DMS53 treated with DMSO at 0.1 percent for 48 hours (cell line): ENCODE measurements at regions not wholly inside any gene's neighbourhood (a gene's known extent, or its start where the extent isn't known, plus 50 kb on each side); places are given as distances from the start of the nearest gene placed in this dataset.

Source experiments
- DNase-seq: peaks from one replicate; lab custom pipeline; 2025; ENCODE audit not compliant: unreplicated experiment; lab: John Stamatoyannopoulos, UW

DNA sequence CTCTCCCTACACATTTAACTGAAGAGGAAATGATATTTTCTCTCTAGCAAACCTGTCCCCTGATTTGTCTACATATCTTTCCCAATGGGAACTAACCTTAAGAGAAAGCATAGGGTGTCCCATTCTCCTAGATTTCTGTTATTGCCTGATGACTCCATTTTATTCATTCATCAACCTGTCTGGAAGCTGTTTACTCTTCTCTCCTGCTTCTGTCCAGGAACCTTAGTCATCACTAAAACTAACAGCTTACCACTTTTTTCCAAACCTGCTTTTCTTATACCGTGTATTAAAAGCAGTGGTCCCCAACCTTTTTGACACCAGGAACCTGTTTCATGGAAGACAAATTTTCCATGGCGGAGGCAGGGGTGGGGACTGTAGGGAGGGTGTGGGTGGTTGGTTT lies 473.3 kb upstream of the PCDH15 start:
- DNase-seq, result peak; percentile 2

GRCh38 chr10:55273946-55274345 lies 472.9 kb upstream of the PCDH15 start:
- DNase-seq, result no peak

- DNase-seq, result no peak
Observed at GRCh38 chr10:55272886-55273285, 471.9 kb upstream of the PCDH15 start.

GRCh38 chr10:55266797-55267196 lies 465.8 kb upstream of the PCDH15 start:
- no peak for DNase-seq

- DNase-seq, result no peak
Observed at GRCh38 chr10:55263327-55263726, 462.3 kb upstream of the PCDH15 start.

DNA sequence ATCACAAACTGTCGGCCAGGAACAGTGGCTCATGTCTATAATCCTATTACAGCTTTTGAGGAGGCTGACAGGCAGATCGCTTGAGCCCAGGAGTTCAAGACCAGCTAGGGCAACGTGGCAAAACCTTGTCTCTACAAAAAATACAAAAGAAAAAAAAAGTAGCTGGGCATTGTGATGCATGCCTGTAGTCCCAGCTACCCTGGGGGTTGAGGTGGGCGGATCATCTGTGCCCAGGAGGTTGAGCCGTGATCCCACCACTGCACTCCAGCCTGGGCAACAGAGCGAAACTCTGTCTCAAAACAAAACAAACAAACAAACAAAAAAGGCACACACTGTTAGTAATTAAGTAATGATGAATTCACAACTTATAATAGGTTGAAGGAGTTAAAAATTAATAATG lies 441.5 kb upstream of the PCDH15 start:
- DNase-seq, result no peak

- no peak for DNase-seq
Observed at GRCh38 chr10:55237462-55237861, 436.4 kb upstream of the PCDH15 start.

- DNase-seq, result no peak
Observed at GRCh38 chr10:55233505-55233904, 432.5 kb upstream of the PCDH15 start.

- peak; percentile 10 for DNase-seq
Observed at GRCh38 chr10:55233090-55233489, 432.1 kb upstream of the PCDH15 start.

GRCh38 chr10:55232553-55232952 lies 431.5 kb upstream of the PCDH15 start:
- DNase-seq, result peak; percentile 13

DNA sequence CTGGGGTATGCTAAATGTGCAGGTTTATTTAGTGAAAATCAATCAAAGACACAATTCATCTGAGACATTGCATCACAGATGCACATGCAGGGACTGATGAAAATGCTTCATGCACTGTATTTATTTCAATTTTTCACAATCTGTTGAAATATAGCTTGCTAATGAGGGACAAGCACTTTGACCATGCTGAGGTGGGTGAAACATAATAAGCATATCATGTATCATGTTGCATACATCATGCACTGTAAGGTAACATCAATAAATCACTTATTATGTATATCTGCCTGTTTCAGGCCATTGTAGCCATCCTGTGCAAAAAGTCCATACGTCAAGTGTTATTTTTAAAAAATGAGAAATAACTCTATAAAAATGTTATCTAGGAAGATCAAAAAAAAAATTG lies 426.9 kb upstream of the PCDH15 start:
- DNase-seq, result no peak

DNA sequence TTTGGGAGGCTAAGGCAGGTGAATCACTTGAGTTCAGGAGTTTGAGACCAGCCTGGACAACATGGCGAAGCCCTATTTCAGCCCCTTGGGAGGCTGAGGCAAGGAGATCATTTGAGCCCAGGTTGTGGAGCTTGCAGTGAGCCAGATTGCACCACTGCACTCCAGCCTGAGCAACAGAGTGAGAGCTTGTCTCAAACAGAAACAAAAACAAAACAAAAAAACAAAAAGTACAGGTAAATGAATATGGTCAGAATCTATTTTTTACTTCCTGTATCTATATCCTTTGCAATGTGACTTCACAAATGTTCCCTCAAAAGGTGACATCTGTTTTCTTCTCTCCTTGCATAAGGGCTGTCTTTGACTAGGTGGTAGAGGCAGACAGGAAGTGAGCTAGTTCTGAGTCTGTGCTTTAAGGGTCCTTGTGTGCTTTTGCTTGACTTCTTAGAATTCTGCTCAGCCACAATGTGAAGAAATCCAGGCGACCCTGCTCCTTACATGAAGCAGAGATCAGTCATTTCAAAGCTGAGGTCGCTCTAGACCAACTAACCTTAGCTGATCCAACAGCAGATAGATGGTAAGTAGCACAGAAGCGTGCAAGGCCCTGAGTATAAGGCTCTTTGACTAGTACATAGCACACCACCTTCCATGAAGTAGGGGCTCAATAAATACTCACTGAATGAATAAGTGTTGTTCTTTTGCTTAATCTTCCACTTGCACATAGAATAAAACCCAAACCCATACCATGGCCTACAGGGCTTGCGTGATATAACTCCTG lies 423.2 kb upstream of the PCDH15 start:
- DNase-seq, result no peak

- no peak for DNase-seq
Observed at GRCh38 chr10:55223352-55223751, 422.3 kb upstream of the PCDH15 start.

- peak; percentile 85 for DNase-seq
Observed at GRCh38 chr10:55220975-55221374, 419.9 kb upstream of the PCDH15 start.

- no peak for DNase-seq
Observed at GRCh38 chr10:55215699-55216098, 414.7 kb upstream of the PCDH15 start.

GRCh38 chr10:55214608-55215007 lies 413.6 kb upstream of the PCDH15 start:
- peak; percentile 44 for DNase-seq

DNA sequence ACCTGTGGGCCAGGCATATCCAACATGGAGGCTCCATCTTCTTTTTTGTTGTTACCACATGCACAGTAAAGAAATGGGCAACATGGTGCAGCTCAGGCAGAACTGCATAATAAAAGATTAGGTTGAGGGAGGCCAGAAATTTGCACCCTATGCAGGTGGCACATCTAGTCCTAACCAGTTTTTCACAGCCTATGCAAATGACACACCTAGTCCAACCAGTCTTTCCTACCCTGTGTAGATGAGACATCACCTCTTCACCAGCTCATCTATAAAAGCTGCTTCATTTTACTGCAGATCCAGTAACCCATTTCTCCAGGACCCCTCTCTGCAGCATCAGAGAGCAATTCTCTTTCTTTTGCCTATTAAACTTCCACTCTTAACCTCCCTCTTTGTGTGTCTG lies 411.0 kb upstream of the PCDH15 start:
- DNase-seq, result peak; percentile 42

DNA sequence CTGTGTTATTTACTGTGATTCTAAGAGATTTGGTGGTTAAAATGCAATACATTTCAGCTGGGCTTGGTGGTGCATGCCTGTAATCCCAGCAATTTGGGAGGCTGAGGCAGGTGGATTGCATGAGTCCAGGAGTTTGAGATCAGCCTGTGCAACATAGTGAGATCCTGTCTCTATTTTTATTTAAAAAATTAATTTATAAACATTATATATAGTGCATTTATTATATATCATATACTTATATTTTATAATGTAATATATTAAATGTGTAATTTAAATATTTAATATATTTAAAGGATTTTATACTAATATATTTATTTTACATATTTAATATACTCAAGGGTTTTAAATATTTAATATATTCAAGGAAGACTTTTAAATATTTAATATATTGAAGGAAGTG lies 402.8 kb upstream of the PCDH15 start:
- DNase-seq, result no peak

DNA sequence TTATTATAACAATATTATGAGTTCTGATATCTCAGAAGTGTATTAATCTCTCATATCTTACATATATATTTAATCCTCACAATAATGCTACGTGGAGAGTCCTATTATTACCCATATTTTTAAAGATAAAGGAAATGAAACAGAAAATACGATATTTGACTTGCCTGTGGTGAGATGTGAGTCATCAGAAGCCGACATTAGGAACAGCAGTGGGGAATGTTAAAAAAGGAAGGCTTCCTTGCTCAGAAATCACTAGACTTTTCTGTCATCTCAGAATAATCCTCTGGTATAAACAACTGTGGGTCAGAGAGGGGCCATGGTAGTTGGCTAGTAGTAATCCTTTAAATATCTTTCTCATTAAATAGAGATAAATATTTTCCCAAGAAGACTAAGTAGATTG lies 402.3 kb upstream of the PCDH15 start:
- no peak for DNase-seq

- no peak for DNase-seq
Observed at GRCh38 chr10:55200020-55200419, 399.0 kb upstream of the PCDH15 start.

GRCh38 chr10:55191236-55191860 lies 390.3 kb upstream of the PCDH15 start:
- DNase-seq, result no peak

DNA sequence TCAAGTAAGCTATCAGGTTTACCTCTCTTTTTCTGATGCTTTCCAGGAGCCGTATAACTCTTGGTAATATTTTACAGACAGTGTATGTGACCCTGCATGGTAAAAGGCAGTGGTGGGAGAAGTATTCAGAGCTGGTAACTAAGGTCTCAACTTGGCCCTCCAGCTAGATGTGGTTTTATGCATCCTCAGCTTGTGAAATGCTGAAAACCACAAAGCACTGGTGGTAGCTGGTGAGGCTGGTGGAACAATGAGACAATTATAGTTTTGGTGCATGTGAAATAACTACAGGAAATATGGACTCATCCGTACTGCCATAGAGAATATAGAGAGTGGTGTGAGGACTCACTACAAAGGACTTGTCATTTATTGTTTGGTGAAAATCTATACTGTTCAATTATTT lies 383.0 kb upstream of the PCDH15 start:
- DNase-seq, result no peak

- no peak for DNase-seq
Observed at GRCh38 chr10:55180357-55180756, 379.3 kb upstream of the PCDH15 start.
